ENCODE measurements at regions not wholly inside any gene's neighbourhood (a gene's known extent, or its start where the extent isn't known, plus 50 kb on each side); places are given as distances from the start of the nearest gene placed in this dataset.

DNA sequence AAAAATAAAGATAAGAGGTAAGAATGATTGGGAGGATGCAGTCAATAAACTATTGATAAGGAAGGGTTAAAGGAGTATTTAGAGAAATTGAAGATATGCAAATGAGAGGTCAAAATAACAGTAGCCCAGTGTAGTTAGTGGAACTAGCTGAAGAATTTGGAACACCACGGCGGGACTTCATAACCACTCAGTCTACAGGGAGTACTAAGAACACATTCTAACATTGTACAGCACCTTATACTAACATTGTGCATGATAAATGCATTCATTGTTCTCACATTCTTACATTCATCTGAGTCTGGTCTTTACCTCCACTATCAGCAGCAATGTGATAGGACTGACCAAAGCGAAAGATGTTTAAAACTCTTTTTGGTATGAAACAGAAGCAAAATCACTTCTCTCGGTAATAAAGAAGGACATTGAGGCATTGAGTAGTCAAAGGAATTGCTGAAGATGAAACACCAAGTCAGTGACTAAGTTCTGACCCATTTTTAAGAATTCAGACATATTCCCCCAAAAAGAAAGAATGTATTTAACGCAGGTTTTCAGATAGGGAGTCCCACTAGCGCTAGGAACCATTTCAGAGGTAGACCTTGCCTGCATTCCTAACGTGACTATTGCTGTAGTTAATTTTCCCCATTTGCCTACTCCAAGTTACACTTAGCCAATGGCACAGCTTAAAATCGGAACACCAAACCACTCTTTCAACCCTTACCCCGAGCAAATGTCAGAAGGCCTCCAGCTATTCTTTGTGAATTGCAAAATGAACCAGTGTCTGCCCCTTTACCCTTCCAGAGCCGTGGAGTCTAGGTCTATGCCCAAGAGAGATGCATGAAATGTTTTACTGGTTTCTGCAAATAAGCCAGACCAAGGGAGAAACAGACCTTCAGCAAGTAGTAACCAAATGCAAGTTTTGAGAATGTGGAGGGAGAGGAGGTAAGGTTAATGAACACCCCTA lies 108.8 kb upstream of the IRF2BP2 start (continued):
- TF ChIP-seq, protein P1, sequence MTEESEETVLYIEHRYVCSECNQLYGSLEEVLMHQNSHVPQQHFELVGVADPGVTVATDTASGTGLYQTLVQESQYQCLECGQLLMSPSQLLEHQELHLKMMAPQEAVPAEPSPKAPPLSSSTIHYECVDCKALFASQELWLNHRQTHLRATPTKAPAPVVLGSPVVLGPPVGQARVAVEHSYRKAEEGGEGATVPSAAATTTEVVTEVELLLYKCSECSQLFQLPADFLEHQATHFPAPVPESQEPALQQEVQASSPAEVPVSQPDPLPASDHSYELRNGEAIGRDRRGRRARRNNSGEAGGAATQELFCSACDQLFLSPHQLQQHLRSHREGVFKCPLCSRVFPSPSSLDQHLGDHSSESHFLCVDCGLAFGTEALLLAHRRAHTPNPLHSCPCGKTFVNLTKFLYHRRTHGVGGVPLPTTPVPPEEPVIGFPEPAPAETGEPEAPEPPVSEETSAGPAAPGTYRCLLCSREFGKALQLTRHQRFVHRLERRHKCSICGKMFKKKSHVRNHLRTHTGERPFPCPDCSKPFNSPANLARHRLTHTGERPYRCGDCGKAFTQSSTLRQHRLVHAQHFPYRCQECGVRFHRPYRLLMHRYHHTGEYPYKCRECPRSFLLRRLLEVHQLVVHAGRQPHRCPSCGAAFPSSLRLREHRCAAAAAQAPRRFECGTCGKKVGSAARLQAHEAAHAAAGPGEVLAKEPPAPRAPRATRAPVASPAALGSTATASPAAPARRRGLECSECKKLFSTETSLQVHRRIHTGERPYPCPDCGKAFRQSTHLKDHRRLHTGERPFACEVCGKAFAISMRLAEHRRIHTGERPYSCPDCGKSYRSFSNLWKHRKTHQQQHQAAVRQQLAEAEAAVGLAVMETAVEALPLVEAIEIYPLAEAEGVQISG (CRISPR knock-in tag; IDR thresholded peaks at IDR 0.05), result no peak
- TF ChIP-seq SNAI1 (CRISPR knock-in tag; IDR thresholded peaks at IDR 0.05; ENCODE audit: borderline replicate concordance) (no peak), CCAR2 (optimal IDR thresholded peaks at IDR 0.05; ENCODE audit: low read depth, low read length) (peak; percentile 46), ZIK1 (CRISPR knock-in tag; IDR thresholded peaks at IDR 0.05; ENCODE audit: borderline replicate concordance, low read depth) (no peak), ASH2L (IDR thresholded peaks at IDR 0.05; ENCODE audit: insufficient read length, low read depth, low read length) (peak; percentile 70), STAG1 (CRISPR knock-in tag; IDR thresholded peaks at IDR 0.05) (0 out of 2 replicates have a peak, but pooled peaks have one; percentile 2), ZNF550 (CRISPR knock-in tag; IDR thresholded peaks at IDR 0.05; ENCODE audit: borderline replicate concordance) (0 out of 2 replicates have a peak, but pooled peaks have one; percentile 13), MAFG (CRISPR knock-in tag; IDR thresholded peaks at IDR 0.05) (no peak), ZNF180 (CRISPR knock-in tag; IDR thresholded peaks at IDR 0.05; ENCODE audit: borderline replicate concordance, low read depth) (no peak), ZNF790 (CRISPR knock-in tag; IDR thresholded peaks at IDR 0.05; ENCODE audit: borderline replicate concordance) (no peak), ZNF20 (CRISPR knock-in tag; IDR thresholded peaks at IDR 0.05) (no peak), PAWR (CRISPR knock-in tag; IDR thresholded peaks at IDR 0.05; ENCODE audit: borderline replicate concordance) (no peak), SMAD9 (CRISPR knock-in tag; IDR thresholded peaks at IDR 0.05) (no peak), SCMH1 (CRISPR knock-in tag; IDR thresholded peaks at IDR 0.05; ENCODE audit: borderline replicate concordance) (no peak), ZNF879 (CRISPR knock-in tag; IDR thresholded peaks at IDR 0.05) (no peak), FOXK2 (IDR thresholded peaks at IDR 0.05) (no peak), SP5 (CRISPR knock-in tag; IDR thresholded peaks at IDR 0.05; ENCODE audit: borderline replicate concordance, low read depth) (no peak), GTF2F1 (IDR thresholded peaks at IDR 0.05; ENCODE audit: low read length) (no peak), REPIN1 (CRISPR knock-in tag; IDR thresholded peaks at IDR 0.05; ENCODE audit: borderline replicate concordance, low read depth) (0 out of 2 replicates have a peak, but pooled peaks have one; percentile 2), TCF7 (IDR thresholded peaks at IDR 0.05; ENCODE audit: low read depth) (no peak)
- TF ChIP-seq, protein P2, sequence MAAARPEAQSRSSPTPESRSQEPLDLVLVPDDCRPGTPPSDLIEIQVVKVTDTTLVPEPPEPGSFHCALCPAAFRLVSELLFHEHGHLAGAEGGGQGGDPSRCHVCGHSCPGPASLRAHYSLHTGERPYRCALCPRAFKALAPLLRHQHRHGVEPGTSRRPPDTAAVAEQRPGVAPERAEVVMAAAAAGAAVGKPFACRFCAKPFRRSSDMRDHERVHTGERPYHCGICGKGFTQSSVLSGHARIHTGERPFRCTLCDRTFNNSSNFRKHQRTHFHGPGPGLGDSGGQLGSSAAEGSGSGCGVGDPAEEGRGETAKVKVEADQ (CRISPR knock-in tag; IDR thresholded peaks at IDR 0.05; ENCODE audit: borderline replicate concordance), result no peak
- TF ChIP-seq, protein P3, sequence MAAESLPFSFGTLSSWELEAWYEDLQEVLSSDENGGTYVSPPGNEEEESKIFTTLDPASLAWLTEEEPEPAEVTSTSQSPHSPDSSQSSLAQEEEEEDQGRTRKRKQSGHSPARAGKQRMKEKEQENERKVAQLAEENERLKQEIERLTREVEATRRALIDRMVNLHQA (CRISPR knock-in tag; IDR thresholded peaks at IDR 0.05), result no peak
- TF ChIP-seq, protein P4, sequence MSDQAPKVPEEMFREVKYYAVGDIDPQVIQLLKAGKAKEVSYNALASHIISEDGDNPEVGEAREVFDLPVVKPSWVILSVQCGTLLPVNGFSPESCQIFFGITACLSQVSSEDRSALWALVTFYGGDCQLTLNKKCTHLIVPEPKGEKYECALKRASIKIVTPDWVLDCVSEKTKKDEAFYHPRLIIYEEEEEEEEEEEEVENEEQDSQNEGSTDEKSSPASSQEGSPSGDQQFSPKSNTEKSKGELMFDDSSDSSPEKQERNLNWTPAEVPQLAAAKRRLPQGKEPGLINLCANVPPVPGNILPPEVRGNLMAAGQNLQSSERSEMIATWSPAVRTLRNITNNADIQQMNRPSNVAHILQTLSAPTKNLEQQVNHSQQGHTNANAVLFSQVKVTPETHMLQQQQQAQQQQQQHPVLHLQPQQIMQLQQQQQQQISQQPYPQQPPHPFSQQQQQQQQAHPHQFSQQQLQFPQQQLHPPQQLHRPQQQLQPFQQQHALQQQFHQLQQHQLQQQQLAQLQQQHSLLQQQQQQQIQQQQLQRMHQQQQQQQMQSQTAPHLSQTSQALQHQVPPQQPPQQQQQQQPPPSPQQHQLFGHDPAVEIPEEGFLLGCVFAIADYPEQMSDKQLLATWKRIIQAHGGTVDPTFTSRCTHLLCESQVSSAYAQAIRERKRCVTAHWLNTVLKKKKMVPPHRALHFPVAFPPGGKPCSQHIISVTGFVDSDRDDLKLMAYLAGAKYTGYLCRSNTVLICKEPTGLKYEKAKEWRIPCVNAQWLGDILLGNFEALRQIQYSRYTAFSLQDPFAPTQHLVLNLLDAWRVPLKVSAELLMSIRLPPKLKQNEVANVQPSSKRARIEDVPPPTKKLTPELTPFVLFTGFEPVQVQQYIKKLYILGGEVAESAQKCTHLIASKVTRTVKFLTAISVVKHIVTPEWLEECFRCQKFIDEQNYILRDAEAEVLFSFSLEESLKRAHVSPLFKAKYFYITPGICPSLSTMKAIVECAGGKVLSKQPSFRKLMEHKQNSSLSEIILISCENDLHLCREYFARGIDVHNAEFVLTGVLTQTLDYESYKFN (CRISPR knock-in tag; conservative IDR thresholded peaks at IDR 0.05), result no peak
